C4-2B (cell line): ENCODE measurements at regions not wholly inside any gene's neighbourhood (a gene's known extent, or its start where the extent isn't known, plus 50 kb on each side); places are given as distances from the start of the nearest gene placed in this dataset.

Experiments used
- ZFX ChIP-seq: fragments of 450-650 bp; IDR thresholded peaks from 2 replicates; pipeline ENCODE4 v1.6.1; 2017
- TF ChIP-seq, protein P1 (sequence below): fragments of 450-650 bp; conservative IDR thresholded peaks from 2 replicates; pipeline ENCODE4 v1.5.1; 2017; ENCODE audit warnings: mild to moderate bottlenecking

DNA sequence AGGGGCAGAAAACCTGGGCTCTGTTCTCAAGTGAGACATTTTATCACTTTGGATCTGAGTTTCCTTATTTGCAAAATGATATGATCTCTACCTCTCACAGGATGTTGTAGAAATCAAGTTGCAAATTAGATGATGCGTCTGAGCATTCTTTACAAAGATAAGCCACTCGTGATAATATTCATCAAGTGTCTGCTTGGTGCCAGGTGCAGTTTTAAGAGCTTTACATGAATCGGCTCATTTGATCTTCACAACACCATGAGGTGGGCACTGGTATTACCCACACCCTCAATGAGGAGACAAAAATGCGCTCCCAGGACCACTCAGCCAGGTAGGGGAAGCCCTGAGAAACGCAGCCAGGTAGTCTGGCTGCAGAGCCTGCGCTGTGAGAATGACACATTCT is 59.1 kb upstream of the CA12 start:
- TF ChIP-seq, protein P1, sequence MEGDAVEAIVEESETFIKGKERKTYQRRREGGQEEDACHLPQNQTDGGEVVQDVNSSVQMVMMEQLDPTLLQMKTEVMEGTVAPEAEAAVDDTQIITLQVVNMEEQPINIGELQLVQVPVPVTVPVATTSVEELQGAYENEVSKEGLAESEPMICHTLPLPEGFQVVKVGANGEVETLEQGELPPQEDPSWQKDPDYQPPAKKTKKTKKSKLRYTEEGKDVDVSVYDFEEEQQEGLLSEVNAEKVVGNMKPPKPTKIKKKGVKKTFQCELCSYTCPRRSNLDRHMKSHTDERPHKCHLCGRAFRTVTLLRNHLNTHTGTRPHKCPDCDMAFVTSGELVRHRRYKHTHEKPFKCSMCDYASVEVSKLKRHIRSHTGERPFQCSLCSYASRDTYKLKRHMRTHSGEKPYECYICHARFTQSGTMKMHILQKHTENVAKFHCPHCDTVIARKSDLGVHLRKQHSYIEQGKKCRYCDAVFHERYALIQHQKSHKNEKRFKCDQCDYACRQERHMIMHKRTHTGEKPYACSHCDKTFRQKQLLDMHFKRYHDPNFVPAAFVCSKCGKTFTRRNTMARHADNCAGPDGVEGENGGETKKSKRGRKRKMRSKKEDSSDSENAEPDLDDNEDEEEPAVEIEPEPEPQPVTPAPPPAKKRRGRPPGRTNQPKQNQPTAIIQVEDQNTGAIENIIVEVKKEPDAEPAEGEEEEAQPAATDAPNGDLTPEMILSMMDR: no peak
- no peak for TF ChIP-seq ZFX
